Stimulated activated CD8-positive, alpha-beta memory T cell treated with anti-CD3 and anti-CD28 coated beads, Interleukin-12 subunit alpha, Interleukin-12 subunit beta, amount 100 ng/mL, for 1 hour (primary cell): ENCODE measurements at regions not wholly inside any gene's neighbourhood (a gene's known extent, or its start where the extent isn't known, plus 50 kb on each side); places are given as distances from the start of the nearest gene placed in this dataset.
"Not testable (repeated sequence)": the region's sequence is repeated elsewhere in the genome, so short reads cannot be mapped to it uniquely, and the experiment has no call there.

Experiments
- DNase-seq: peaks from one replicate; pipeline ENCODE4 v3.0.0-alpha.2; 2020; ENCODE audit warnings: low read depth

DNA sequence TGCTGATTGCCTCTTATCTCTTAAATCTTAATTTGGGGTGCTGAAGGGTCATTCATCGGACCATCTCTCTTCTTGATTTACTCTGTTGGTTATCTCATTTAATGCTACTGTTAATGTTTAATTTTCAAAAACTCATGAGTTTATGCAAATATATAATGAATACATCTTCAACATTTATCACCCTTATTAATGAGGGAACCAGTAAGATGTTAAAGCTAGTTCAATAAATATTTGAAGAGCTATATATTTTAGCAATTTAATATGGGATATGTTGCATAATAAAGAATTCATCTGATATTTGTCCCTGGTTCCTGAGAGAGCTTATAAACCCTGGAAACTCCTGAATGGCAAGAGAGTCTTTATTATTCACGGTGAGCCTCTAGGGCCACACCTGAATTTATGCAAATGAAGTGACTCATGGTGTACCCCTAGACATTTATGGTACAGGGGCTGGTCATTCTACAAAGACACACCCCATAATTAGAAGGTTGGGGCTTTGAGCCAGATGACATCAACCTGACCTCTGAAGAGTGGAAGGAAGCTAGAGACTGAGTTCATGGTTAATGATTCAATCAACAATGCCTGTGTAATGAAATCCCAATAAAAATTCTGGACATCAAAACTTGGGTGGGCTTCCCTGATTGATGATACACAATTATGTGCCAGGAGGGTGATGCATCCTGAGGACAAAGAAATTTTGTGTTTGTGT is 339.5 kb upstream of the ZNF608 start:
- DNase-seq = no peak

GRCh38 chr5:125088522-125089105 is 342.2 kb upstream of the ZNF608 start:
- no peak for DNase-seq

DNA sequence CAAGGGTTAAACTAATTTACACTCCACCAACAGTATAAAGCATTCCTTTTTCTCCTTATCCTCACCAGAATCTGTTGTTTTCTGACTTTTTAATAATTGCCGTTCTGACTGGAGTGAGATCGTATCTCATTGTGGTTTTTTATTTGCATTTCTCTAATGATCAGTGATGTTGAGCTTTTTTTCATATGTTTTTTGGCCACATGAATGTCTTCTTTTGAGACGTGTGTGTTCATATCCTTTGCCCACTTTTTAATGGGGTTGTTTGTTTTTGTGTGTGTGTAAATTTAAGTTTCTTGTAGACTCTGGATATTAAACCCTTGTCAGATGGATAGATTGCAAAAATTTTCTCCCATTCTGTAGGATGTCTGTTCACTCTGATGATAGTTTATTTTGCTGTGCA is 345.7 kb upstream of the ZNF608 start:
- DNase-seq = not testable (repeated sequence)

GRCh38 chr5:125093776-125094175 is 347.3 kb upstream of the ZNF608 start:
- DNase-seq = no peak

DNA sequence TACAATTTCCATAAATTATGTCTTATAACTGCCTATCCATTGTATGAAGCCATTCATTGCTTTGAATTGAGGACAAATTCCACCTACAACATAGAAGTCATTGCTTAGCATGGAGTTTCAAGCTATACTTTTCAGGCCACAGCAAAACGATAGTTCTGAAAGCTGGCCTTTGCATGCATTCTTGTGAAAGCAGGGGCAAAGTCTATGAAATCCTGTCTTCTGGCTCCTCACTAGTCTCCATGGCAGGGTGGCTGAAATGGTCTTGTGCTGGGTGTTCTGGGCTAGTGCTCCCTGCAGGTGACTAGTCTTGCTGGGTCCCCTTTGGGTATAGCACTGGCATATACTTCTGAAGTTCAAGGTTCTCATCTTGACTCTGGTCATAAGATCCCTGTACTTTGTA is 353.9 kb upstream of the ZNF608 start:
- no peak for DNase-seq

GRCh38 chr5:125100951-125101350 is 354.5 kb upstream of the ZNF608 start:
- no peak for DNase-seq

DNA sequence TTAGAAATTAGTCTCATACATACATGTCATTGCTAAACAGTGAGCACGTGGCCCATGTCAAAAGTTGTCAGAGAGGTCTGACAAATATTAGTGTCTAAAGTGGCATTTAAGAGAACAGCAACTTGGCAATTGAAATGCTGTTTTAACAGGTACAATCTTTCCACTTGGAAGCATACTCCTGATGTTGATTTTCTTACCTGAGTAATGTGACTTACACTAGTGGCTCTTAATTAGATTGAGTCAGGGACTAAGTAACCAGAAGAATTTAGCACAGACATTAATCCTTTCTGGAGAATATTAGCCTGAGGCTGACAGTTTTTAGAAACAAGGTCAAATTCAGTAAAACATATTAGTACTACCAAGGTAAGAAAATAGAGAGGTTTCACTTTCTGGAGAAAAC is 357.0 kb upstream of the ZNF608 start:
- DNase-seq = no peak

DNA sequence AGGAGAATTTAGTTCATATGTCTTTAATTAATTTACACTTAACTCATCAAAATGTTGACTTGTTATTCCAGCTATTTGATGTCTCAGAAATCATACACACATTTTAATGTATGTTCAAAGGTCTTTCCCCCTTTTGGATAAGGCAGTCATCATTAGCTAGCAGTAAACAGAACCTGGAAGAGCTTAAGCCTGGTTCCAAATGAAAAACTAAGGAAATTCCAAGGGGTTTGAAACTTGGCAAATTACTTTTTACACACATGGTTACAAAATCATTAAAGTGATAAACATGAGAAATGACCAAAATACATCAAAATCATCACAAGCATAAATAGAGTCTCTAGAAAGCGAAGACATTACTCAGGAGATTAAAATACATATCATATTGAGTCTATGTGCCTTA is 359.8 kb upstream of the ZNF608 start:
- DNase-seq = no peak

DNA sequence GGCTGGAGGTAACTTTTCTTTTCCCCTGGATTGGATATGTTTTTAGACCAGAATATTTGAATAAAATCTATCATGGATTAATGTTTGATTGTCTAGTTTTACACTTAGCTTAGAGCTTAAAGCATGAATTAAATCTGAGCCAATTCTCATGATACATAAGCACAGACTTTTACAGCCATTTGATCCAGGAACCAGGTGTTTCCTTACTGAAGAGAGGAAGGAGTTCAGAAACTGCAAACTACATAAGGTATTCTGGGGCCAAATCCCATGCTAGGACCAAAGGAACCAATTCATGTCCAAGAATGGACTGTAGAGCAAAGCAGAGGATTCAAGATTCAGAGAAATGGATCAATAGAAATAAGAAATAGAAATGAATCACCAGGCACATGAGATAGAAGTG is 360.4 kb upstream of the ZNF608 start:
- no peak for DNase-seq

GRCh38 chr5:125109293-125109692 is 362.9 kb upstream of the ZNF608 start:
- DNase-seq = no peak

DNA sequence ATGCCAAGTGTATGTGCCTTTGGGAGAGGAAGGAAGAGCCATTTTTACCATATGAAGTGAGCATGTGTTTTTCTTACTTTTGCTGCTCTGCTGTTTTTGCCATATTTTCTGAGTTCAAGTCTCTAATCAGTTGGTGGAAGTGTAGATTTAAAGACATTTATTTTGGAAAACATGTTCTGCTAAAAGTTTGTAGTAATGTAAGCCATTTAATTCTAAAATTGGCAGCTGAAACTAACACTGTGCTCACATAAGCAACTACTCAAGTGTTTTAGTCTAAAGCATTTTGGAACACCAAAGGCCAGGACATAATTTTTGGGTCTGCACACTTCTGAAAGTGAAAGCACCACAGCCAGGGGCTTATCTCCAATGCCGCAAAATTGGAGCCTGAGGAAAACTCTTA is 363.4 kb upstream of the ZNF608 start:
- no peak for DNase-seq

DNA sequence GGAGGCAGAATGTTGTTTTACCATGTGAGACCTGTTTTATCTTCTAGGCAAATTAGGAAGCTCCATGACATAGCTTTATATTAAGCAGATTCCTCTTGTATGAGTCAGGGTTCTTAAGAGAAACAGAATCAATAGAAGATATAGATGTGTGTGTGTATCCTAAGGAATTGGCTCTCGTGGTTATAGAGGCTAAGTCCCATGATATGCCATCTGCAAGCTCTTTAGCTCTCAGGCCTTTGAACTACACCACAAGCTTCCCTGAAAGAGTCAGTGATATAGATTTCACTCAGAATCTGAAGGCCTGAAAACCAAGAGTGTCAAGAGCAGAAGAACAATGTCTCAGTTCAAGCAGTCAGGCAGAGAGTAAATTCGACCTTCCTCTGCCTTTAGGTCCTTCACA is 365.8 kb upstream of the ZNF608 start:
- DNase-seq = no peak

- no peak for DNase-seq
Observed at GRCh38 chr5:125113328-125113727, 366.9 kb upstream of the ZNF608 start.

DNA sequence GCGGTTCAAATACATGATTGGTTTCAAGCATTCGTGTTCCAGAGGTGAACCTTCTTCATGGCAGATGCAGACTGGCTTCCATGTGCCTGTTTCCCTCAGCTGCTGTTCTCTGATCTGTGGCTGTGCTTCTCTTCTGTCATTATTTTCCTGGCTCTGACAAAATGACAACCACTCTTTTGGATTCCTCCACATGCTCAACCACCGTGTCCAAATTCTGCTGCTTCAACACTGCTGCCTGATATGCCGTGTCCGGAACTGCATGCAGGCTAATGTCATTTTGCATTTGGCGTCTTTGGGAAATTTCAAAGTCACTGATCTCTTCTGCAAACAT is 368.7 kb upstream of the ZNF608 start:
- DNase-seq = no peak

DNA sequence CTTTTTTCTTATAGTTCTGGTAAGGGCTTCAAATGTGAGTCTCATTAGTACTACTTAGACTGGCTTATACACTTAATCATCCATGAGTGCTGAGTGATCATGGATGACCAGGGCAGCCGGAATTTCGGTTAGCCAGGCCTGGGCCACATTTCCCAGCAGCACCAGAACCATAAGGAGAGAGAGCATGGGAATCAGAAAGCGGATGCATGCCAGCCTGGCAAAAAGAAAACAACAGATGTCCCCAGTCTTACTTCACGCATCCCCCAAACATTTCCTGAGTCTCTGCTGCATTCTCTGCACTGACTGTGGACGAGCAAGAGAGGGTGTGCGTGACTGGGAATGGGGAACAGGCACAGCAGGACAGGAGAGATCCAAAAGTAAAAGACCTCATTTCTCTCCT is 371.1 kb upstream of the ZNF608 start:
- no peak for DNase-seq

DNA sequence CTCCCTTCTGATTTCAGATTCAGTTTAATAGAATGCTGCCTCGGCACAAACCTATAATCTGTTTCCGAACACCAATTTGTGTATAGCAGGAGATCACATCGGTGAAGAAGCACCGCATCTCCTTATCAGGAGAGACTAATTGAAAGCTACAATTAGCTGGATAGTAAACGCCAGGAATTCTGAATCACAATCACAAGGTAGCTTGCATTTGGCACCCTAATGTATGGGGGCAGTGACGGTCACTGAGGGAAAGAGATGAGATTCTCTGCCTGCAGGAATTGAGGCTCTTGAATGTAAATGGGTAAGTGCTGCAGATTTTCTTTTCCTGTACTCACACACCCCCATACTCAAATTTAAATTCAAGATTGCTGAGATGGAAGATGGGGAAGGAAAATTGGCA is 373.6 kb upstream of the ZNF608 start:
- no peak for DNase-seq

DNA sequence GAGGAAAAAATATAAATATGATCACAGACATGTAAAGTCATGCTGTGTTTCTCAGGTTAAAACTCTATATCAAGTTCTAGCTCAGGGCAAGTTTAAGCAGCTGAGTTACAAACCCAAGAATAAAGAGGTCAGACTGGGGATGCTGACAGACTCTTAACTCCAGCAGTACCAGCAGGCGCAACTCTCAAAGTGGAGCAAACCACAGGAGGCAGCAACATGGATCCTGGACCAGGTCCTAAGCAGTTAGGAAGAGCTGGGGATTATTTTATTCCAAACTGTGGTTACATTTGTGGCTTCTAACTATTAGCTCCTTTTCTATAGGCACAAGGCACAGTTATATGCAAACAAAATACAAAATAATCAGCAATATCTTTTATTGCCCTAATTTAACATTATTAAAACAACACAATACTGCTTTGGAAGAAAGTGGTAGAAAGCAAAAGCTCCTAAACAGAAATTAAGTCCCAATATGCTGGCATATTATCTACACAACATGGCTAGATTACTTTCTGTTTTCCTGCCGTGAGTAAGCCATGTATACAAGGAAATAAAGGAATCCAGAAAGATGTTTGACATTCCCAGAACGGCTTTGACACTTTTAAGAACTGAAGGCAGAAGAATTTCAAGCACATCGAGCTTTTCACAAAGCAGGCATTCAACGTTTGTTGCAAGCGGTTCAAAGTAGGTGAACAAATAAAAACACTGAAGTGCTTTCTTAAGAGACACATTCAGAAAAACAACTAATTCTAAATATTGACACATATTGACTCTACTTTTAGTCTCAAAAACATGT is 378.8 kb upstream of the ZNF608 start:
- no peak for DNase-seq

- no peak for DNase-seq
Observed at GRCh38 chr5:125126050-125126449, 379.6 kb upstream of the ZNF608 start.

- DNase-seq = no peak
Observed at GRCh38 chr5:125129151-125129806, 382.8 kb upstream of the ZNF608 start.

- DNase-seq = no peak
Observed at GRCh38 chr5:125130591-125130990, 384.2 kb upstream of the ZNF608 start.

- DNase-seq = no peak
Observed at GRCh38 chr5:125134216-125135081, 388.0 kb upstream of the ZNF608 start.

DNA sequence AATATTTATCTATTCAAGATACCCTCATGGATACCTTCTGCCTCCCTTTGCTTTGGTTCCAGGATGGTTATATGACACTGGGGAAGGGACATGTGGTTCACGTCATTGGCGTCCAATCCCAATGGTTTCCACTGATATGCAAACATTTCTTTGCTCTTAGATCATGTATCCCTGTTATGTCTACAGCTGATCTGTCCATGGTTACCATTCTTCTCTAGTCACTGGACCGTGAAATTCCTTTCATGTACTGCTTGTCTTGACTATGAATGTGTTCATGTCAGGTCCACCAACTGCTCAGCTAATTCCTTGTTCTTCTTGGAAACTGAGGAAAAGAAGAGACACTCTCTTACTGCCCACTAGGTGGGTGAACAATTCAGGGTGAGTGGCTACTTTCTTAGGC is 391.1 kb upstream of the ZNF608 start:
- no peak for DNase-seq
